GM12878 (cell line): ENCODE measurements at regions not wholly inside any gene's neighbourhood (a gene's known extent, or its start where the extent isn't known, plus 50 kb on each side); places are given as distances from the start of the nearest gene placed in this dataset.
A peak's percentile ranks its signal among the peaks of the same experiment; 100 is the strongest.

ENCODE experiments used
- ATAC-seq: fragments of 200-7000 bp; cut with Tn5 transposase; 3 replicates; pipeline ENCODE4 v1.9.1; 2020; ENCODE audit warnings: mild to moderate bottlenecking, moderate library complexity
- BruUV-seq: library from RNA; stranded (reverse); fragments of 400-500 nt; replicated peaks from 2 replicates; lab custom pipeline; 2021; lab: Mats Ljungman, UMichigan
- CTCF ChIA-PET: fragments of 300-600 bp; sonication (Branson Sonifier 250); formaldehyde crosslinking; extraction: SDS; loops from one replicate; lab custom pipeline; 2021; ENCODE audit warnings: inconsistent platforms; lab: Yijun Ruan, JAX
- POLR2A ChIA-PET: fragments of 350-600 bp; formaldehyde crosslinking; extraction: SDS; loops from one replicate; lab custom pipeline; 2021; ENCODE audit warnings: inconsistent platforms; lab: Charles Lee
- RAD21 ChIA-PET: fragments of 300-600 bp; sonication (Branson Sonifier 250); formaldehyde crosslinking; loops from one replicate; lab custom pipeline; 2023; ENCODE audit warnings: antibody characterized with exemption; ENCODE audit not compliant: unreplicated experiment; lab: Charles Lee
- SMC1A ChIA-PET: fragments of 300-600 bp; sonication (Branson Sonifier 250); formaldehyde crosslinking; loops from one replicate; lab custom pipeline; 2023; ENCODE audit not compliant: unreplicated experiment, uncharacterized antibody; lab: Charles Lee
- DNase-seq: peaks from one replicate; pipeline ENCODE4 v3.0.0-alpha.2; 2011; ENCODE audit warnings: low read depth, low spot score
- FAIRE-seq: peaks from 3 replicates; lab custom pipeline; 2011; peaks lifted over from hg19 to GRCh38; lab: Jason Lieb, UNC
- H2AFZ ChIP-seq: 2 replicates; pipeline ENCODE4 v1.6.0; 2011; ENCODE audit warnings: low read depth, low read length, control low read depth; ENCODE audit not compliant: control insufficient read depth
- H3K27ac ChIP-seq: 2 replicates; pipeline ENCODE4 v1.5.1; 2011; ENCODE audit warnings: control low read depth; ENCODE audit not compliant: control insufficient read depth, insufficient read depth
- H3K27me3 ChIP-seq, 2 experiments: replicated peaks in 1 of 2; 2 replicates each; pipeline versions ENCODE4 v1.6.0 to v1.6.1; 2011; ENCODE audit warnings: low read length in 1 of 2; ENCODE audit not compliant: control insufficient read depth in 2 of 2, insufficient read depth in 2 of 2
- H3K36me3 ChIP-seq, 2 experiments: 2 replicates each; pipeline ENCODE4 v1.5.1; 2011; ENCODE audit warnings: low read length in 1 of 2; ENCODE audit not compliant: control insufficient read depth in 2 of 2, insufficient read depth in 2 of 2
- H3K4me1 ChIP-seq: 2 replicates; pipeline ENCODE4 v1.6.1; 2011; ENCODE audit warnings: mild to moderate bottlenecking, low read length, moderate library complexity, mixed read lengths; ENCODE audit not compliant: control insufficient read depth, insufficient read depth
- H3K4me2 ChIP-seq: 2 replicates; pipeline ENCODE4 v1.6.0; 2011; ENCODE audit warnings: control low read depth; ENCODE audit not compliant: control insufficient read depth, insufficient read depth
- H3K4me3 ChIP-seq: fragments of 200-600 bp; sonication (generic); 2 replicates; pipeline ENCODE4 v1.5.1; 2016
- H3K79me2 ChIP-seq: 2 replicates; pipeline ENCODE4 v1.6.0; 2011; ENCODE audit warnings: low read length; ENCODE audit not compliant: control insufficient read depth, insufficient read depth
- H3K9ac ChIP-seq: 2 replicates; pipeline ENCODE4 v1.8.0; 2011; ENCODE audit warnings: low read length, control low read depth, mixed read lengths; ENCODE audit not compliant: control insufficient read depth, insufficient read depth
- H3K9me3 ChIP-seq: replicated peaks from 3 replicates; pipeline ENCODE4 v1.5.1; 2011; ENCODE audit warnings: mild to moderate bottlenecking, low read length; ENCODE audit not compliant: control insufficient read depth, insufficient read depth
- H4K20me1 ChIP-seq: 2 replicates; pipeline ENCODE4 v1.6.0; 2011; ENCODE audit not compliant: control insufficient read depth, insufficient read depth
- BCL11A ChIP-seq: IDR thresholded peaks from 2 replicates; pipeline ENCODE4 v1.6.1; 2011; ENCODE audit warnings: low read depth, low read length
- IRF4 ChIP-seq: IDR thresholded peaks from 2 replicates; pipeline ENCODE4 v1.6.1; 2011; ENCODE audit warnings: low read depth, low read length
- LARP7 ChIP-seq: fragments of 450-650 bp; IDR thresholded peaks from 2 replicates; pipeline ENCODE4 v1.6.1; 2017; ENCODE audit warnings: mild to moderate bottlenecking
- MEF2B ChIP-seq: fragments of 450-650 bp; IDR thresholded peaks from 2 replicates; pipeline ENCODE4 v1.6.1; 2018; ENCODE audit warnings: mild to moderate bottlenecking, moderate library complexity; ENCODE audit not compliant: partially characterized antibody, poor library complexity, severe bottlenecking
- NRF1 ChIP-seq: conservative IDR thresholded peaks from 2 replicates; pipeline ENCODE4 v1.6.1; 2011; ENCODE audit warnings: mild to moderate bottlenecking, low read depth, low read length, improper control_type of control experiment
- PML ChIP-seq: IDR thresholded peaks from 2 replicates; pipeline ENCODE4 v1.6.1; 2012; ENCODE audit warnings: low read length, inconsistent platforms
- STAT1 ChIP-seq: fragments of 450-650 bp; conservative IDR thresholded peaks from 2 replicates; pipeline ENCODE4 v1.6.1; 2014; ENCODE audit warnings: antibody characterized with exemption, mild to moderate bottlenecking
- SUPT20H ChIP-seq: IDR thresholded peaks from 2 replicates; pipeline ENCODE4 v1.6.1; 2011; ENCODE audit warnings: low read depth, mild to moderate bottlenecking, low read length, moderate library complexity, borderline replicate concordance; ENCODE audit not compliant: control insufficient read depth
- ZZZ3 ChIP-seq: IDR thresholded peaks from 2 replicates; pipeline ENCODE4 v1.6.1; 2011; ENCODE audit warnings: low read depth; ENCODE audit not compliant: control insufficient read depth, insufficient read length
- WGBS: methylation state at CpG from one replicate; pipeline ENCODE4 v1.1.6; 2016; ENCODE audit warnings: low lambda C conversion rate; ENCODE audit not compliant: insufficient replicate concordance, insufficient coverage; ENCODE audit errors: missing lambda C conversion rate; 5-methylcytosine and 5-hydroxymethylcytosine counted together
- in situ Hi-C: fragments of 300-500 bp; cut with MboI; formaldehyde crosslinking; loops from 9 replicates; pipeline ENCODE4 v1.14.3; 2018; ENCODE audit warnings: mixed read lengths
- intact Hi-C: fragments of 100-400 bp; cut with micrococcal nuclease; formaldehyde crosslinking; loops from one replicate; pipeline ENCODE4 v1.14.2; 2022; ENCODE audit not compliant: unreplicated experiment

GRCh38 chr18:46345181-46345465 lies 240.9 kb downstream of the HAUS1 start:
- intact Hi-C loops (no loop called here), in situ Hi-C loops (no loop called here)
- Histone ChIP-seq H3K4me2 (no peak overlapping the region), H3K4me3 (no peak overlapping the region), H2AFZ (no peak overlapping the region), H3K4me1 (peaks cover 25% of the 10 kb centered on the region), H4K20me1 (no peaks in the 10 kb centered on the region), H3K9me3 (no peaks in the 10 kb centered on the region; the same call in 2 of the 3 replicates), H3K27ac (no peak overlapping the region), H3K27me3 (no peaks in the 10 kb centered on the region), H3K9ac (no peak overlapping the region), H3K36me3 (no peaks in the 10 kb centered on the region), H3K79me2 (no peaks in the 10 kb centered on the region)
- ChIA-PET SMC1A (interaction anchor here (1.2 kb wide), 1 partner anchor 172 kb away, joined by 3 read pairs; no protein-coding TSS in a partner anchor), CTCF (interaction anchor here (2.2 kb wide), 1 partner anchor 8 kb away, joined by 5 read pairs; no protein-coding TSS in a partner anchor), RAD21 (no interaction called here), POLR2A (no interaction called here)
- TF ChIP-seq ZZZ3, result no peak
- TF ChIP-seq LARP7, result no peak
- no peak for TF ChIP-seq NRF1
- no peak for TF ChIP-seq IRF4
- no peak for TF ChIP-seq SUPT20H
- TF ChIP-seq STAT1, result no peak
- ATAC-seq, result no peak
- WGBS, result 79% methylated on average over 4 of the region's 4 CpGs
- no TSS peak for BruUV-seq
- DNase-seq, result no peak
- no peak for FAIRE-seq

GRCh38 chr18:46346213-46346612 lies 242.0 kb downstream of the HAUS1 start:
- 42% methylated on average over 6 of the region's 6 CpGs for WGBS
- FAIRE-seq (no peak), ATAC-seq (peak; percentile 71), DNase-seq (no peak)
- Histone ChIP-seq H3K4me2 (peak overlapping the region; percentile 44), H3K79me2 (no peaks in the 10 kb centered on the region), H3K4me3 (no peak overlapping the region), H3K9ac (peak overlapping the region; percentile 32; the same call in 1 of the 2 replicates), H4K20me1 (no peaks in the 10 kb centered on the region), H3K4me1 (peaks cover 25% of the 10 kb centered on the region), H3K27ac (no peak overlapping the region), H2AFZ (peak overlapping the region; percentile 46), H3K27me3 (no peaks in the 10 kb centered on the region), H3K9me3 (no peaks in the 10 kb centered on the region; the same call in 2 of the 3 replicates), H3K36me3 (no peaks in the 10 kb centered on the region)
- POLR2A ChIA-PET, result interaction anchor here (0.7 kb wide), 1 partner anchor 95 kb away, joined by 3 read pairs; no protein-coding TSS in a partner anchor
- BruUV-seq, result no TSS peak
- CTCF ChIA-PET, result interaction anchor here (0.6 kb wide), 1 partner anchor 241 kb away, joined by 3 read pairs; no protein-coding TSS in a partner anchor
- in situ Hi-C loops (no loop called here), intact Hi-C loops (no loop called here)
- TF ChIP-seq BCL11A, result 0 out of 2 replicates have a peak, but pooled peaks have one; percentile 7
- TF ChIP-seq MEF2B, result peak; percentile 37
- no peak for TF ChIP-seq PML
- RAD21 ChIA-PET, result no interaction called here
- SMC1A ChIA-PET, result interaction anchor here (1.1 kb wide), 1 partner anchor 15 kb away, joined by 4 read pairs; no protein-coding TSS in a partner anchor
